CD14-positive monocyte (primary cell): ENCODE measurements at regions not wholly inside any gene's neighbourhood (a gene's known extent, or its start where the extent isn't known, plus 50 kb on each side); places are given as distances from the start of the nearest gene placed in this dataset.
A peak's percentile ranks its signal among the peaks of the same experiment; 100 is the strongest.

Source experiments
- DNase-seq, 3 donors: peaks; one replicate each; pipeline ENCODE4 v3.0.0-alpha.2; 2011 to 2022
- H2AFZ ChIP-seq: 2 replicates; pipeline ENCODE4 v1.6.0; 2012; ENCODE audit warnings: mild to moderate bottlenecking, low read depth, low read length, inconsistent platforms; ENCODE audit not compliant: insufficient read depth, poor library complexity, severe bottlenecking
- H3K27ac ChIP-seq, 2 donors: 1 replicate in 1 of 2; 2 replicates in 1 of 2; pipeline ENCODE4 v1.5.1; 2012 to 2013; ENCODE audit warnings: low read length in 2 of 2, control low read depth in 1 of 2, inconsistent platforms in 1 of 2, low read depth in 1 of 2, mild to moderate bottlenecking in 1 of 2
- H3K27me3 ChIP-seq, 2 donors: one replicate each; pipeline versions ENCODE4 v1.6.0 to v1.6.1; 2011 to 2013; ENCODE audit warnings: low read length in 2 of 2; ENCODE audit not compliant: control insufficient read depth in 2 of 2, insufficient read depth in 2 of 2
- H3K36me3 ChIP-seq, 2 donors: replicated peaks in 1 of 2; 1 replicate in 1 of 2; 2 replicates in 1 of 2; pipeline versions ENCODE4 v1.5.1 to v1.6.1; 2012 to 2013; ENCODE audit warnings: low read length in 2 of 2, control low read depth in 1 of 2, inconsistent platforms in 1 of 2, mild to moderate bottlenecking in 1 of 2; ENCODE audit not compliant: insufficient read depth in 2 of 2, control insufficient read depth in 1 of 2
- H3K4me1 ChIP-seq, 2 donors: 1 replicate in 1 of 2; 2 replicates in 1 of 2; pipeline versions ENCODE4 v1.5.1 to v1.6.1; 2012 to 2013; ENCODE audit warnings: low read length in 2 of 2, control low read depth in 1 of 2, inconsistent platforms in 1 of 2, mild to moderate bottlenecking in 1 of 2, moderate library complexity in 1 of 2; ENCODE audit not compliant: insufficient read depth in 2 of 2, control insufficient read depth in 1 of 2
- H3K4me2 ChIP-seq: replicated peaks from 2 replicates; pipeline ENCODE3; 2012; ENCODE audit warnings: low read length, moderate library complexity, mild to moderate bottlenecking; ENCODE audit not compliant: poor library complexity, severe bottlenecking; ENCODE audit errors: extremely low read depth
- H3K4me3 ChIP-seq, 3 experiments: fragments of 200-600 bp in 1 of 3; sonication (generic) in 1 of 3; replicated peaks in 1 of 3; 1 replicate in 2 of 3; 2 replicates in 1 of 3; pipeline ENCODE4 v1.5.1; 2011 to 2013; ENCODE audit warnings: low read length in 3 of 3, mild to moderate bottlenecking in 3 of 3, control low read depth in 2 of 3, low read depth in 2 of 3, inconsistent platforms in 1 of 3, moderate library complexity in 1 of 3
- H3K79me2 ChIP-seq: 2 replicates; pipeline ENCODE4 v1.6.0; 2012; ENCODE audit warnings: mild to moderate bottlenecking, control low read depth, inconsistent platforms, low read length, moderate library complexity; ENCODE audit not compliant: insufficient read depth
- H3K9ac ChIP-seq: 2 replicates; pipeline ENCODE4 v1.6.0; 2017; ENCODE audit warnings: low read length, mild to moderate bottlenecking; ENCODE audit not compliant: insufficient read depth, poor library complexity, severe bottlenecking
- H3K9me3 ChIP-seq, 2 donors: replicated peaks in 1 of 2; 1 replicate in 1 of 2; 2 replicates in 1 of 2; pipeline versions ENCODE4 v1.5.1 to v1.6.1; 2012 to 2013; ENCODE audit warnings: low read length in 2 of 2, control low read depth in 1 of 2; ENCODE audit not compliant: control insufficient read depth in 1 of 2, insufficient read depth in 1 of 2
- H4K20me1 ChIP-seq: 2 replicates; pipeline ENCODE4 v1.6.0; 2012; ENCODE audit warnings: mild to moderate bottlenecking, low read length, control low read depth, moderate library complexity; ENCODE audit not compliant: insufficient read depth
- H3K27ac Mint-ChIP-seq, 7 donors: one replicate each; pipeline ENCODE4 v1.8.0; 2020; ENCODE audit warnings: mild to moderate bottlenecking in 7 of 7, mixed read lengths in 7 of 7, moderate library complexity in 6 of 7, inconsistent platforms in 2 of 7
- H3K27me3 Mint-ChIP-seq, 3 donors: one replicate each; pipeline ENCODE4 v1.8.0; 2021 to 2022; ENCODE audit warnings: low read depth in 3 of 3, mild to moderate bottlenecking in 3 of 3, mixed read lengths in 3 of 3, moderate library complexity in 3 of 3, inconsistent platforms in 1 of 3
- H3K36me3 Mint-ChIP-seq, 2 donors: one replicate each; pipeline ENCODE4 v1.8.0; 2020; ENCODE audit warnings: mixed read lengths in 2 of 2, inconsistent platforms in 1 of 2, mild to moderate bottlenecking in 1 of 2
- H3K4me1 Mint-ChIP-seq: one replicate; pipeline ENCODE4 v1.8.0; 2020; ENCODE audit warnings: mild to moderate bottlenecking, mixed read lengths
- H3K4me3 Mint-ChIP-seq, 2 donors: one replicate each; pipeline ENCODE4 v1.8.0; 2020; ENCODE audit warnings: mild to moderate bottlenecking in 2 of 2, mixed read lengths in 2 of 2, moderate library complexity in 1 of 2
- H3K9me3 Mint-ChIP-seq, 7 donors: one replicate each; pipeline ENCODE4 v1.8.0; 2020 to 2022; ENCODE audit warnings: mixed read lengths in 7 of 7, mild to moderate bottlenecking in 6 of 7, moderate library complexity in 6 of 7, inconsistent platforms in 2 of 7
- WGBS: methylation state at CpG from one replicate; pipeline ENCODE4 v1.1.5; 2013; ENCODE audit warnings: missing lambda C conversion rate; ENCODE audit not compliant: insufficient coverage; 5-methylcytosine and 5-hydroxymethylcytosine counted together
- intact Hi-C, 2 donors: fragments of 100-400 bp; cut with micrococcal nuclease; formaldehyde crosslinking; loops; one replicate each; pipeline versions ENCODE4 v1.15.0 to v1.15.1; 2023
- TF ChIP-seq, protein P1 (sequence below): fragments of 200-600 bp; IDR thresholded peaks from one replicate; pipeline ENCODE4 v1.8.0; 2022; ENCODE audit warnings: antibody characterized with exemption, mild to moderate bottlenecking

DNA sequence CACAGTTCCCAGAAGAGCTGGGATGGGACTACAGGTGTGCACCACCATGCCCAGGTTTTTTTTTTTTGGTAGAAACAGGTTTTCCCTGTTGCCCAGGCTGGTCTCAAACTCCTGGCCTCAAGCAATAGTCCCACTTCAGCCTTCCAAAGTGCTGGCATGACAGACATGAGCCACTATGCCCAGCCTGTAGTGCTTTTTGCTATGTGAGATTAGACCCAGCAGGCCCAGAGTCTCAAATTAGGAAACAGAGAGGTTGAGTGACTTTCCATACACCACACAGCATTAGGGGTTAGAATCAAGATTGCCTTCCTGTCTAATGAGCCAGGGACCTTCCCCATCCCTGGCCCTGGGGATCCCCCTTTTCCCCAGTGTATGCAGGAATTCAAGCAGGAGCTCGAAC, 90.8 kb upstream of the KCTD7 start:
- no CpG with 5 or more reads among the region's 1 CpG for WGBS
- intact Hi-C loops: no loop called here
- TF ChIP-seq, protein P1, sequence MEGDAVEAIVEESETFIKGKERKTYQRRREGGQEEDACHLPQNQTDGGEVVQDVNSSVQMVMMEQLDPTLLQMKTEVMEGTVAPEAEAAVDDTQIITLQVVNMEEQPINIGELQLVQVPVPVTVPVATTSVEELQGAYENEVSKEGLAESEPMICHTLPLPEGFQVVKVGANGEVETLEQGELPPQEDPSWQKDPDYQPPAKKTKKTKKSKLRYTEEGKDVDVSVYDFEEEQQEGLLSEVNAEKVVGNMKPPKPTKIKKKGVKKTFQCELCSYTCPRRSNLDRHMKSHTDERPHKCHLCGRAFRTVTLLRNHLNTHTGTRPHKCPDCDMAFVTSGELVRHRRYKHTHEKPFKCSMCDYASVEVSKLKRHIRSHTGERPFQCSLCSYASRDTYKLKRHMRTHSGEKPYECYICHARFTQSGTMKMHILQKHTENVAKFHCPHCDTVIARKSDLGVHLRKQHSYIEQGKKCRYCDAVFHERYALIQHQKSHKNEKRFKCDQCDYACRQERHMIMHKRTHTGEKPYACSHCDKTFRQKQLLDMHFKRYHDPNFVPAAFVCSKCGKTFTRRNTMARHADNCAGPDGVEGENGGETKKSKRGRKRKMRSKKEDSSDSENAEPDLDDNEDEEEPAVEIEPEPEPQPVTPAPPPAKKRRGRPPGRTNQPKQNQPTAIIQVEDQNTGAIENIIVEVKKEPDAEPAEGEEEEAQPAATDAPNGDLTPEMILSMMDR: no peak
- Histone ChIP-seq H3K27me3 (no peaks in the 10 kb centered on the region), H3K4me3 (no peak overlapping the region), H3K4me1 (no peaks in the 10 kb centered on the region), H4K20me1 (no peaks in the 10 kb centered on the region), H3K36me3 (peaks cover 6 to 11% of the 10 kb centered on the region in 2 donors), H3K9me3 (no peaks in the 10 kb centered on the region), H2AFZ (no peak overlapping the region), H3K79me2 (no peaks in the 10 kb centered on the region), H3K27ac (no peak overlapping the region), H3K9ac (no peak overlapping the region), H3K4me2 (no peak overlapping the region)
- H3K4me1 Mint-ChIP-seq: no peaks in the 10 kb centered on the region
- H3K9me3 Mint-ChIP-seq: no peaks in the 10 kb centered on the region
- no peak for DNase-seq
- H3K27ac Mint-ChIP-seq: no peak overlapping the region
- no peak overlapping the region for H3K4me3 Mint-ChIP-seq
- no peaks in the 10 kb centered on the region for H3K27me3 Mint-ChIP-seq
- peaks cover 11 to 27% of the 10 kb centered on the region in 2 donors for H3K36me3 Mint-ChIP-seq

DNA sequence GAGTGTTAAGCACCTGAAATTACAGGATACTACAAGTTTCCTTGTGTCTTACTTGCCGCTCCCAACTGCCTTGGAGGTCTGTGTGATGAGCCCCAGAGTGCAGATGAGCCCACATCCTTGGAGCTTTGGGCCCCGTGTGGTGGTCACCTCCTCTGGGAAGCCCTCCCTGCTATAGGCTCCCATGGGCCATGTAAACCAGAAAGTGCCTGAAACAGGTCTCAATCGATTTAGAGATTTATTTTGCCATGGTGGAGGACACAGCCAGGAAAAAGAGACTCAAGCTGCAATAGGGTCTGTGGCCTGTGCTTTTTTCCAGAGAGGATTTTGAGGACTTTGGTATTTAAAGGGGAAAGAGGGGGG, 89.4 kb upstream of the KCTD7 start:
- 93% methylated on average over 3 of the region's 3 CpGs for WGBS
- intact Hi-C loops: no loop called here
- no peaks in the 10 kb centered on the region for H3K9me3 Mint-ChIP-seq
- H3K4me3 Mint-ChIP-seq: no peak overlapping the region
- Histone ChIP-seq H3K4me1 (no peaks in the 10 kb centered on the region), H2AFZ (no peak overlapping the region), H3K36me3 (peaks cover 10 to 17% of the 10 kb centered on the region in 2 donors), H3K4me2 (no peak overlapping the region), H3K27ac (no peak overlapping the region), H3K9ac (no peak overlapping the region), H3K9me3 (no peaks in the 10 kb centered on the region), H3K79me2 (no peaks in the 10 kb centered on the region), H3K4me3 (no peak overlapping the region), H4K20me1 (no peaks in the 10 kb centered on the region), H3K27me3 (no peaks in the 10 kb centered on the region)
- no peaks in the 10 kb centered on the region for H3K27me3 Mint-ChIP-seq
- TF ChIP-seq, protein P1: no peak
- peak overlapping the region in 2 of 7 donors; percentile 10 to 68 for H3K27ac Mint-ChIP-seq
- H3K36me3 Mint-ChIP-seq: peaks cover 20 to 41% of the 10 kb centered on the region in 2 donors
- H3K4me1 Mint-ChIP-seq: no peaks in the 10 kb centered on the region
- no peak for DNase-seq
